GM12878 (cell line): ENCODE measurements at regions not wholly inside any gene's neighbourhood (a gene's known extent, or its start where the extent isn't known, plus 50 kb on each side); places are given as distances from the start of the nearest gene placed in this dataset.

Source experiments
- CBFB ChIP-seq: IDR thresholded peaks from 2 replicates; pipeline ENCODE4 v1.6.1; 2016; ENCODE audit warnings: antibody characterized with exemption, low read depth
- NFXL1 ChIP-seq: fragments of 450-650 bp; IDR thresholded peaks from 2 replicates; pipeline ENCODE4 v1.6.1; 2017; ENCODE audit warnings: antibody characterized with exemption, mild to moderate bottlenecking, borderline replicate concordance
- NFYA ChIP-seq: IDR thresholded peaks from 2 replicates; pipeline ENCODE4 v1.6.1; 2011; ENCODE audit warnings: low read depth, mild to moderate bottlenecking, low read length, improper control_type of control experiment, borderline replicate concordance
- ZZZ3 ChIP-seq: IDR thresholded peaks from 2 replicates; pipeline ENCODE4 v1.6.1; 2011; ENCODE audit warnings: low read depth; ENCODE audit not compliant: control insufficient read depth, insufficient read length
- TF ChIP-seq, protein P1 (sequence below): fragments of 450-650 bp; IDR thresholded peaks from 2 replicates; pipeline ENCODE4 v1.6.1; 2016; ENCODE audit warnings: mild to moderate bottlenecking, moderate library complexity, borderline replicate concordance
- TF ChIP-seq, protein P2 (sequence below): IDR thresholded peaks from 2 replicates; pipeline ENCODE4 v1.6.1; 2012; ENCODE audit warnings: low read length, inconsistent platforms

DNA sequence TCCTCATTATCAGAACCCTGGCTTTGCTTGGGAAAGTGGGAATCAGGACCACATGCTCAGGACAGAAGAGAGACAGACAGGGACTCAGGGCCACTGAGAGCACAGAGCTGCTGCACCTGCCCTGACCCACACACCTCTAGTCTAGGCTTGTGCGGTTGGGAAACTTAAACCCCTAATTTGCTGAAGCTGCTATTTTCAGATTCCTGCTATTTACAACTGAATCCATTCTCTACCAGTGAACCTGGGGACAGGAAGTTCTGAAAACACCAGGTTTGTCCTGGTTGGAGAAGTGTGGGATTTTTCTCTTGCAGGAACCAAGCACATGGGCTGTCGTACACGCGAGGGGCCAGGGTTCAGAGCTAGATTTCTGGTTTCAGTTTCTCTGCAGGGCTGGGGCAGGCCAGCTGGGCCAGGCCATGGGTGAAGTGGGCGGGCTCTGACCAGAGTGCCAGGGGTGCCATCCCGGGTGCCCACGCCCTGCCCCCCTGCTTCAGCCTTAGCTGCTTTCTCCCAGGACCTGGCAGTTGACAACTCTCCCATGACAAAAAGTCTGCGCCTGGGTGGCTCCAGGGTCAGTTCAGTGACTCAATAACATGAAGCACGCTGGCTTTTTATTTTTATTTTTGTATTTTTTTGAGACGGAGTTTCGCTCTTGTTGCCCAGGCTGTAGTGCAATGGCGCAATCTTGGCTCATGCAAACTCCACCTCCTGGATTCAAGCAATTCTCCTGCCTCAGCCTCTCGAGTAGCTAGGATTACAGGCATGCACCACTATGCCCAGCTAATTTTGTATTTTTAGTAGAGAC, 51.3 kb upstream of the SLC1A4 start (continued):
- TF ChIP-seq, protein P1, sequence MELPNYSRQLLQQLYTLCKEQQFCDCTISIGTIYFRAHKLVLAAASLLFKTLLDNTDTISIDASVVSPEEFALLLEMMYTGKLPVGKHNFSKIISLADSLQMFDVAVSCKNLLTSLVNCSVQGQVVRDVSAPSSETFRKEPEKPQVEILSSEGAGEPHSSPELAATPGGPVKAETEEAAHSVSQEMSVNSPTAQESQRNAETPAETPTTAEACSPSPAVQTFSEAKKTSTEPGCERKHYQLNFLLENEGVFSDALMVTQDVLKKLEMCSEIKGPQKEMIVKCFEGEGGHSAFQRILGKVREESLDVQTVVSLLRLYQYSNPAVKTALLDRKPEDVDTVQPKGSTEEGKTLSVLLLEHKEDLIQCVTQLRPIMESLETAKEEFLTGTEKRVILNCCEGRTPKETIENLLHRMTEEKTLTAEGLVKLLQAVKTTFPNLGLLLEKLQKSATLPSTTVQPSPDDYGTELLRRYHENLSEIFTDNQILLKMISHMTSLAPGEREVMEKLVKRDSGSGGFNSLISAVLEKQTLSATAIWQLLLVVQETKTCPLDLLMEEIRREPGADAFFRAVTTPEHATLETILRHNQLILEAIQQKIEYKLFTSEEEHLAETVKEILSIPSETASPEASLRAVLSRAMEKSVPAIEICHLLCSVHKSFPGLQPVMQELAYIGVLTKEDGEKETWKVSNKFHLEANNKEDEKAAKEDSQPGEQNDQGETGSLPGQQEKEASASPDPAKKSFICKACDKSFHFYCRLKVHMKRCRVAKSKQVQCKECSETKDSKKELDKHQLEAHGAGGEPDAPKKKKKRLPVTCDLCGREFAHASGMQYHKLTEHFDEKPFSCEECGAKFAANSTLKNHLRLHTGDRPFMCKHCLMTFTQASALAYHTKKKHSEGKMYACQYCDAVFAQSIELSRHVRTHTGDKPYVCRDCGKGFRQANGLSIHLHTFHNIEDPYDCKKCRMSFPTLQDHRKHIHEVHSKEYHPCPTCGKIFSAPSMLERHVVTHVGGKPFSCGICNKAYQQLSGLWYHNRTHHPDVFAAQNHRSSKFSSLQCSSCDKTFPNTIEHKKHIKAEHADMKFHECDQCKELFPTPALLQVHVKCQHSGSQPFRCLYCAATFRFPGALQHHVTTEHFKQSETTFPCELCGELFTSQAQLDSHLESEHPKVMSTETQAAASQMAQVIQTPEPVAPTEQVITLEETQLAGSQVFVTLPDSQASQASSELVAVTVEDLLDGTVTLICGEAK = no peak
- TF ChIP-seq CBFB = peak; percentile 76
- TF ChIP-seq NFYA = no peak
- no peak for TF ChIP-seq ZZZ3
- TF ChIP-seq, protein P2, sequence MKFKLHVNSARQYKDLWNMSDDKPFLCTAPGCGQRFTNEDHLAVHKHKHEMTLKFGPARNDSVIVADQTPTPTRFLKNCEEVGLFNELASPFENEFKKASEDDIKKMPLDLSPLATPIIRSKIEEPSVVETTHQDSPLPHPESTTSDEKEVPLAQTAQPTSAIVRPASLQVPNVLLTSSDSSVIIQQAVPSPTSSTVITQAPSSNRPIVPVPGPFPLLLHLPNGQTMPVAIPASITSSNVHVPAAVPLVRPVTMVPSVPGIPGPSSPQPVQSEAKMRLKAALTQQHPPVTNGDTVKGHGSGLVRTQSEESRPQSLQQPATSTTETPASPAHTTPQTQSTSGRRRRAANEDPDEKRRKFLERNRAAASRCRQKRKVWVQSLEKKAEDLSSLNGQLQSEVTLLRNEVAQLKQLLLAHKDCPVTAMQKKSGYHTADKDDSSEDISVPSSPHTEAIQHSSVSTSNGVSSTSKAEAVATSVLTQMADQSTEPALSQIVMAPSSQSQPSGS = no peak
- no peak for TF ChIP-seq NFXL1
